SU-DHL-6 (cell line): ENCODE measurements at regions not wholly inside any gene's neighbourhood (a gene's known extent, or its start where the extent isn't known, plus 50 kb on each side); places are given as distances from the start of the nearest gene placed in this dataset.

Experiments
- H2AFZ ChIP-seq: fragments of 200-600 bp; sonication (generic); 2 replicates; pipeline ENCODE4 v1.6.1; 2014; ENCODE audit warnings: low read depth, mild to moderate bottlenecking, moderate library complexity, mixed read lengths, antibody characterized with exemption, low read length; ENCODE audit not compliant: severe bottlenecking
- H3F3A ChIP-seq: fragments of 200-600 bp; shearing (Covaris generic); 2 replicates; pipeline ENCODE4 v1.6.0; 2016; ENCODE audit warnings: antibody characterized with exemption, mild to moderate bottlenecking; ENCODE audit not compliant: insufficient read depth
- H3K27ac ChIP-seq: fragments of 200-600 bp; sonication (generic); 2 replicates; pipeline ENCODE4 v1.5.1; 2016; ENCODE audit warnings: low read depth, mild to moderate bottlenecking, low read length, moderate library complexity, mixed read lengths
- H3K27me3 ChIP-seq: fragments of 200-600 bp; sonication (generic), shearing (Covaris generic); 2 replicates; pipeline ENCODE4 v1.6.0; 2014; ENCODE audit warnings: mild to moderate bottlenecking, low read length
- H3K36me3 ChIP-seq: fragments of 200-600 bp; sonication (generic); 2 replicates; pipeline ENCODE4 v1.6.1; 2014; ENCODE audit warnings: mild to moderate bottlenecking, low read length, mixed read lengths
- H3K4me2 ChIP-seq: fragments of 300-600, 200-600 bp; shearing (Covaris generic), sonication (generic); 2 replicates; pipeline ENCODE4 v1.6.0; 2014; ENCODE audit warnings: low read length, low read depth, mild to moderate bottlenecking; ENCODE audit not compliant: poor library complexity, severe bottlenecking
- H3K4me3 ChIP-seq: fragments of 200-600 bp; sonication (generic); 2 replicates; pipeline ENCODE4 v1.5.1; 2014; ENCODE audit warnings: antibody characterized with exemption, low read length, mild to moderate bottlenecking, mixed read lengths; ENCODE audit not compliant: insufficient read depth, poor library complexity, severe bottlenecking
- H3K79me2 ChIP-seq: fragments of 200-600 bp; sonication (generic); 2 replicates; pipeline ENCODE4 v1.6.1; 2014; ENCODE audit warnings: mild to moderate bottlenecking, low read length, moderate library complexity; ENCODE audit not compliant: insufficient read depth
- H3K9ac ChIP-seq: fragments of 200-600 bp; sonication (generic); 2 replicates; pipeline ENCODE4 v1.7.0; 2014; ENCODE audit warnings: mild to moderate bottlenecking, low read length
- H3K9me2 ChIP-seq: fragments of 200-600 bp; sonication (generic); replicated peaks from 2 replicates; pipeline ENCODE4 v1.6.1; 2014; ENCODE audit warnings: low read length; ENCODE audit not compliant: insufficient read depth
- H3K9me3 ChIP-seq: fragments of 200-600 bp; sonication (generic); 2 replicates; pipeline ENCODE4 v1.6.1; 2014; ENCODE audit warnings: low read length, mixed read lengths; ENCODE audit not compliant: insufficient read depth
- H4K20me1 ChIP-seq: fragments of 200-600 bp; sonication (generic); 2 replicates; pipeline ENCODE4 v1.6.1; 2014; ENCODE audit warnings: low read depth, mild to moderate bottlenecking, antibody characterized with exemption, low read length, moderate library complexity, mixed read lengths
- EZH2phosphoT487 ChIP-seq: fragments of 200-600 bp; sonication (generic), shearing (Covaris generic); conservative IDR thresholded peaks from 2 replicates; pipeline ENCODE4 v1.6.1; 2018; ENCODE audit warnings: mild to moderate bottlenecking, antibody characterized with exemption, low read length, moderate library complexity, mixed read lengths
- TF ChIP-seq, protein P1 (sequence below): fragments of 200-600 bp; sonication (generic); IDR thresholded peaks from one replicate; pipeline ENCODE4 v1.5.1; 2017; ENCODE audit warnings: antibody characterized with exemption, mild to moderate bottlenecking, low read length, moderate library complexity; ENCODE audit not compliant: insufficient read depth, poor library complexity, severe bottlenecking

DNA sequence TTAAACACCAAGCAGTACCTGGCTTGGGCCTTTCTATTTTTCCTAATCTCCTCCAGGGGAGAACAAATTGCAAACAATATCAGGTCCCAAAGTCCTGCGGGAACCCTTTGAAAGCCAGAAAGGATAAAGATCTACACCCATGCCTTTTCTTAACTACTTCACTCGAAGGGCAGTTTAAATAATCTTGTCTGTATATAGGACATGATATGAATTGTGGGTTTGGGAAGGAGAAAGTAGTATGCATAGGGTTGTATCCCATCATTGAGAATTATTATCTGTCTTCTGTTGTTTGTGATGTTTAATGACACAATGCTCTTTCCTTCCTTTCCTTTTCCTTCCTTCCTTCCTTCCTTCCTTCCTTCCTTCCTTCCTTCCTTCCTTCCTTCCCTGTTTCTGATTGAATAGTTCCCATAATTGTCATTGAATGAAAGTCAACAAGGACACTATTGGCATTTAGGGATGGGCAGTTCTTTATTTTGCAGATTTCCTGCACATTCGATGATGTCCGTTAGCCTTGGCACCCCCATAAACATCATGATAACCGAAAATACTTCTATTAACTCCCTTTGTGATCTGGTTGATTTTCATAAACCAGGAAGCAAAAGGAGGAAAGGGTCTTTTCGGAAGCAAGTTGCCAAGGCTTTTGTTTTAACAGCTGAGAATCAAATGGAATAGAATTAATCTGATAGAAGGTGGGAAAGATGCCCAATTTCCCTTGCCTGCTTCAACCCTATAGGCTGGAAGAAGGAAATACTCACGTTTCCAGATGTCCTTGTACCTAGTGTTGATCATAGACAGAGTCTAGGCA, 141.3 kb downstream of the ATG4C start:
- Histone ChIP-seq H3K9me2 (no peaks in the 10 kb centered on the region), H3K27me3 (no peaks in the 10 kb centered on the region)

DNA sequence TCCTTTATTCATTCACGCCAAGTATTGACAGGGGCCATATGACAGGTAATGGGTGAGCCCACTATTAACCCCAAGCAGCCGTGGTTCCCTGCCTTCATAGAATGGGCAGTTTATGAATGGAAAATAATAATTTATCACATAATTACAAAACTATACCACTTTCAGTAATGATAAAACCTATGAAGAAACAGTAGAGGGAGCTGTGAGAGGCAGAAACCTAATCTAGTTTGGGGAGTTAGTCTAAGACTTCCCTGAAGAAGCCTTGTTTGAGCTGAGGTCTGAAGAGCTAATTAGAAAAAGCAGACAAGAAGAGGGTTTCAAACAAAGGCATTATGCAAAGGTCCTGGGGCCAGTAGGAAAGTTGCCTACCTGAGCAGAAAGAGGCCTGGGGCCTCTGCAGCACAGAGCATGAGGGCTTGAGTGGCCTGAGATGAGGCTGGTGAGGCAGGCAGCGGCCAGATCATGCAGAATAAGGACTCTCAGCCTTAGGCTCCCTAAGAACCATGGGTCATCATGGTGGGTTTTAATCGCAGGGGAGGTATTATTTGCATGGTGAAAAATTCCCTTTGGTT, 142.8 kb downstream of the ATG4C start:
- no peaks in the 10 kb centered on the region for H3K79me2 ChIP-seq
- H3K36me3 ChIP-seq, result no peaks in the 10 kb centered on the region
- no peak overlapping the region for H3K27ac ChIP-seq
- no peak overlapping the region for H3K4me3 ChIP-seq
- H2AFZ ChIP-seq, result no peak overlapping the region
- H3K9me2 ChIP-seq, result no peaks in the 10 kb centered on the region
- no peaks in the 10 kb centered on the region for H4K20me1 ChIP-seq
- H3K9ac ChIP-seq, result no peak overlapping the region
- no peaks in the 10 kb centered on the region for H3F3A ChIP-seq
- no peak overlapping the region for H3K4me2 ChIP-seq
- TF ChIP-seq, protein P1, sequence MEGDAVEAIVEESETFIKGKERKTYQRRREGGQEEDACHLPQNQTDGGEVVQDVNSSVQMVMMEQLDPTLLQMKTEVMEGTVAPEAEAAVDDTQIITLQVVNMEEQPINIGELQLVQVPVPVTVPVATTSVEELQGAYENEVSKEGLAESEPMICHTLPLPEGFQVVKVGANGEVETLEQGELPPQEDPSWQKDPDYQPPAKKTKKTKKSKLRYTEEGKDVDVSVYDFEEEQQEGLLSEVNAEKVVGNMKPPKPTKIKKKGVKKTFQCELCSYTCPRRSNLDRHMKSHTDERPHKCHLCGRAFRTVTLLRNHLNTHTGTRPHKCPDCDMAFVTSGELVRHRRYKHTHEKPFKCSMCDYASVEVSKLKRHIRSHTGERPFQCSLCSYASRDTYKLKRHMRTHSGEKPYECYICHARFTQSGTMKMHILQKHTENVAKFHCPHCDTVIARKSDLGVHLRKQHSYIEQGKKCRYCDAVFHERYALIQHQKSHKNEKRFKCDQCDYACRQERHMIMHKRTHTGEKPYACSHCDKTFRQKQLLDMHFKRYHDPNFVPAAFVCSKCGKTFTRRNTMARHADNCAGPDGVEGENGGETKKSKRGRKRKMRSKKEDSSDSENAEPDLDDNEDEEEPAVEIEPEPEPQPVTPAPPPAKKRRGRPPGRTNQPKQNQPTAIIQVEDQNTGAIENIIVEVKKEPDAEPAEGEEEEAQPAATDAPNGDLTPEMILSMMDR, result peak; percentile 14
- TF ChIP-seq EZH2phosphoT487, result no peak
- no peaks in the 10 kb centered on the region for H3K27me3 ChIP-seq
- no peaks in the 10 kb centered on the region for H3K9me3 ChIP-seq

More for the DNA sequence above, 141.3 kb downstream of the ATG4C start:
- Histone ChIP-seq H3K4me3 (no peak overlapping the region), H3K9me3 (no peaks in the 10 kb centered on the region), H3F3A (no peaks in the 10 kb centered on the region), H3K79me2 (no peaks in the 10 kb centered on the region), H3K9ac (no peak overlapping the region), H3K4me2 (no peak overlapping the region), H3K27ac (no peak overlapping the region), H2AFZ (no peak overlapping the region), H3K36me3 (no peaks in the 10 kb centered on the region), H4K20me1 (no peaks in the 10 kb centered on the region)
- TF ChIP-seq, protein P1, result no peak
- TF ChIP-seq EZH2phosphoT487, result no peak

DNA sequence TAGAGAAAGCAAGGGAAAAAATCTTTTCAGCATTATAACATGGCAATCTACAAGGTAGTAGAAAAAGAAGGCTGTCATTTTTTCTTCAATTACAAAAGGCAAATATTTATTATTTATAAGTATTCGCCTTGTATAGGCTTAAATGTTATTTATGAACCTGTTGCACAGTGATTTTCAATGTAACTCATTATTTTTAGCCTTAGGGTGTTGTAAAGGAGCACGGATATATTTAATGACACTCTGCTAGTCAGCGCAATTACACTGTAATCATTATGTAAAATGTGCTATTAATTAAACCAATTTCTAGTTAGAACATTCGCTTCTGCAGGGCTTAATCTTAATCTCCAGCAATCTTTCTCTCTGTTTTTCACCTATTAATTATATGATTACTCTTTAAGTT, 145.0 kb downstream of the ATG4C start:
- Histone ChIP-seq H3F3A (no peaks in the 10 kb centered on the region), H3K9me2 (no peaks in the 10 kb centered on the region), H2AFZ (no peak overlapping the region), H3K4me3 (no peak overlapping the region), H3K9me3 (no peaks in the 10 kb centered on the region), H4K20me1 (no peaks in the 10 kb centered on the region), H3K27me3 (no peaks in the 10 kb centered on the region), H3K9ac (no peak overlapping the region), H3K4me2 (no peak overlapping the region), H3K36me3 (no peaks in the 10 kb centered on the region), H3K27ac (no peak overlapping the region), H3K79me2 (no peaks in the 10 kb centered on the region)
- TF ChIP-seq, protein P1, result no peak
- TF ChIP-seq EZH2phosphoT487, result no peak
